ENCODE measurements at regions not wholly inside any gene's neighbourhood (a gene's known extent, or its start where the extent isn't known, plus 50 kb on each side); places are given as distances from the start of the nearest gene placed in this dataset.
"Not testable (repeated sequence)": the region's sequence is repeated elsewhere in the genome, so short reads cannot be mapped to it uniquely, and the experiment has no call there.

DNA sequence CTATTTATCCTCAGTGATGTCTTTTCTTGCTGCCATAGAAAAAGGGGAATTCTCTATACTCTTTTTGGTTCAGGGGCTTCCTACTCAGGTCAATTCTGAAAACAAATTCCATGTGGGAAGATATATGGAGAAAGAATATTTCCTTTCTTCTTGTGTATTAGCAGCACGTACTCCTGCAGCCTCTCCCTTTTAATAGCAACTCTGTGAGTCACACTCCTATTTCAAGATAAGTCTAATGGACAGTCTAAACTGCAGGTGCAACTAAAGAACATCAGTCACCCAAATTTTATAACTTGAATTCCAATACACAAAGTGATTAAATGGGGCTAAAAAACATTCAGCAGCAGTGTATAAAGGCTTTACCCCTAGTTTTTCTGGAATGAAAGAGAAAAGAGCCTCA is 942.2 kb downstream of the CNTNAP5 start:
- no peak for DNase-seq

DNA sequence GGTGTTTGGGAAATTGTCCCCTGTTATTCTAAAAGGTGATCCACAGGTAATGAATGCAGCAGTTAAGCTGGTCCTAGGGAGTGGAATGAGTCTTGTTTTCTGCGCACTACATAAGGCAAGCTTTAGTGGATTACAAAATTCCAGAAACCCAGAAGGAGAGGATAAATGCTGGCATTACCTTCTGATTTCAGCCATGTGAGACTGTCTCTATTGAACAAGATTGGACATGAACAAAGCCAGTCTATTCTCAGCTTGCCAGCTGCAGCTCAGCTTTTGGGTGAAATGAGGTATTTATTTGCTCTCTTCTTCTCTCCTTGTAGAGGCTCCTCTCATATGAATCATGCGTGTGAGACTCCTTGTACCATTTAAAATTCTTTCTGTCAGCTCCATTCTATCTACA is 944.9 kb downstream of the CNTNAP5 start:
- no peak for DNase-seq

GRCh38 chr2:124973396-124973795 is 948.3 kb downstream of the CNTNAP5 start:
- DNase-seq = no peak

DNA sequence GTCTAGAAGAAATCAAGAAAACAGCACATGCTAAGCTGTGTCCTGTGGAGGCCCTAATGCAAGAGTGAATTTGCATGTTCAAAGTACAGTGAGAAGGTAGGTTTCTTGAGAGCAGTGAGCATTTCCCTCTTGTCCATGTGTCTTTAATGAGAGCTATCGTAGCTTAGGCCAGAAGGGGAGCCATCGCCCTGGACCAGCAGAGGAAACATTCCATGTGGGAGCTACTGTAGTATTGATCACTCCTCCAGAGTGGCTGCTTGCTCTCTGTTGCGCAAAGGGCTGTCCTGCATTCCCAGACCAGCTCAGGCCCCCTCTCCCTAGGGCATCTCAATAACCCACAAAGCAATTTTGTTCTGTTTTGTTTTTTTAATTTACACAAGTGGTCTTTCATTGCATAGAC is 950.1 kb downstream of the CNTNAP5 start:
- DNase-seq = no peak

DNA sequence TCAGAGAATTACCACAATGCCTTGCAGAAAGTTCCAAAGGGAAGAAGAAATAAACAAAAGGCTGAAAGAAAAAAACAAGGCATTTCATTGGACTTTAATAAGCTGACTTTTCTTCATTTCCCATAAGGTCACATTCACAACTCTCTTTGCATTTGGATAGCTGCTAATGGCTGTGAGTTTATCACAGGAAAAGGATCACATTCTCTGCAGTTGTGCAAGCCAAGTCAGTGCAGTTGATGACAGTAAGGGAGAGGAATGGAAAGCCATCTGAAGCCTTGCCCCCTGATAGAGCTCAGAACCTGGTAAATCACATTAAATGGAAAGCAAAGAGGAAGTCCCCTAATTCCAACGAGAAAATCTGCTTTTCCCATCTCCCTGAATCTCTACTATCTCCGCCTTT is 950.6 kb downstream of the CNTNAP5 start:
- DNase-seq = no peak

DNA sequence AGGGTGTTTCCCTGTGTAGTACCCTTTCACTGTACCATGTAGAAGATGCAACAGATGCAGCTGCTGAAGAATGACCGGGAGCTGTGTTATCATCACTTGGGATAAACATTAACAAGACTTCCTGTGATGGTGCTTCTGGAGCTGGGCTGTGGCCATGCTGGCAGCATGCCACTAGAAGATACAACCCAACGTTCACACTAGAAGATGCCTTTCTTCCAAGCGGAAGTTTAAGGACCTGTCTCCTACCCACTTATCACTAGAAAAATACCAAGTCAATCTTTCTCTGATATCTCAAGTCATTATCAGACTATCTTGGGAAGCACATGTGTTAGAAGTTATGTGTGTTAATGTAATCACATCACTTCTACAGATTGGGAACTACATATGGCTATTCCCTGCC is 953.5 kb downstream of the CNTNAP5 start:
- no peak for DNase-seq

GRCh38 chr2:124983595-124983994 is 958.5 kb downstream of the CNTNAP5 start:
- no peak for DNase-seq

- DNase-seq = no peak
Observed at GRCh38 chr2:124985270-124985669, 960.2 kb downstream of the CNTNAP5 start.

- DNase-seq = no peak
Observed at GRCh38 chr2:124986136-124986535, 961.0 kb downstream of the CNTNAP5 start.

- not testable (repeated sequence) for DNase-seq
Observed at GRCh38 chr2:124986870-124987269, 961.8 kb downstream of the CNTNAP5 start.

DNA sequence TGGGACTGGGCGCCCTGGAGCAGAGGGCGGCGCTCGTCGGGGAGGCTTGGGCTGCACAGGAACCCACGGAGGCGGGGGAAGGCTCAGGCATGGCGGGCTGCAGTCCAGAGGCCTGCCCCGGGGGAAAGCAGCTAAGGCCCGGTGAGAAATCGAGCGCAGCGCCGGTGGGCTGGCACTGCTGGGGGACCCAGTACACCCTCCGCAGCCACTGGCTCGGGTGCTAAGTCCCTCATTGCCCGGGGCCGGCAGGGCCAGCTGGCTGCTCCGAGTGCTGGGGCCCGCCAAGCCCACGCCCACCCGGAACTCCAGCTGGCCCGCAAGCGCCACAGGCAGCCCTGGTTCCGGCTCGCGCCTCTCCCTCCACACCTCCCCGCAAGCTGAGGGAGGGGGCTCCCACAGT is 962.3 kb downstream of the CNTNAP5 start:
- not testable (repeated sequence) for DNase-seq

DNA sequence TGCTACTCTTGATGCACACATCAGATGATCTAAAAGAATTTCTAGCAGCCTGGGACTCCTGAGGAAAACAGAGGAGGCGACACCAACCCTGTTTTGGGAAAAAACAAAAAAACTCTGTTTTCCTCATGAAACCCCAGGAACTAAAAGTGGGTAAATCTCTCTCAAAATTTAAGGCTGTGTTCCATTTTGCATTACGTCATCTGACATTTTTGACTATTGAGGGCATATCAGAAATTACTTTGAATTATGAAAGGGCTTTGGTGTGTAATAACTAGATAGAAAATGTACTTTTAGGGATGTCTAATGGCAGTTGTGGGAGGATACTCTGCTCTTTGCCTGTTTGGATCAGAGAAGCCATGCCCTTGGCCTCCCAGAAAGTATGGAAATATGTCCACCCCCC is 963.0 kb downstream of the CNTNAP5 start:
- no peak for DNase-seq

GRCh38 chr2:124988794-124989193 is 963.7 kb downstream of the CNTNAP5 start:
- no peak for DNase-seq

- no peak for DNase-seq
Observed at GRCh38 chr2:124993809-124994208, 968.7 kb downstream of the CNTNAP5 start.

DNA sequence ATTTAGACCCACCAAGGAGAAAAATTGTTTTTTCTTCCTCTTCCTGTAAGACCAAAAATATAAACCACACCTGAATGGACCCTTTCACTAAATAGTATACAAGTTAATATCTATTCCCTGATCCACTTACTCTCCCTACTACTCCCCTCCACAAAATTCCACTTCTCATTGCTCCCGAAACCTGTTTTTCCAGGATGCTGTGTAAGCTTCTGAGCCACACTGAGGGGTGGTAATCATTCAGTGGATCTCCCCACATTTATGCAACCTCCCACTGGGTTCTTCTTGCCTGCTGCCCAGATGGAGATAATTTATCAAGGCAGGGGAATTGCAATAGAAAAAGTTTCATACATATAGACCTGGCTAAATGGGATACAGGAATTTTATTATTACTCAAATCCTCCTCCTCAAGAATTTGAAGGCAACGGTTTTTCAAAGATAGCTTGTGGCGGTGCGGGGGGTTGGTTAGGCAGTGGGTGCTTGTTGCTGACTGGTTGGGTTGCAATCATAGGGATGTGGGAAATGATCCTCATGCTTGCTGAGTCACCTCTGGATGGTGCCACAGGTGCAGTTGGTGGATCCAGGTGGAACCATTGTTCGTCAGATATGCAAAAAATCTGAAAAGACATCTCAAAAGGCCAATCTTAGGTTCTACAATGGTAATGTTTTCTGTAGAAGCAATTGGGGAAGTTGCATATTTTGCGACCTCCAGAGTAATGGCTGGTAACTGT is 970.3 kb downstream of the CNTNAP5 start:
- no peak for DNase-seq

DNA sequence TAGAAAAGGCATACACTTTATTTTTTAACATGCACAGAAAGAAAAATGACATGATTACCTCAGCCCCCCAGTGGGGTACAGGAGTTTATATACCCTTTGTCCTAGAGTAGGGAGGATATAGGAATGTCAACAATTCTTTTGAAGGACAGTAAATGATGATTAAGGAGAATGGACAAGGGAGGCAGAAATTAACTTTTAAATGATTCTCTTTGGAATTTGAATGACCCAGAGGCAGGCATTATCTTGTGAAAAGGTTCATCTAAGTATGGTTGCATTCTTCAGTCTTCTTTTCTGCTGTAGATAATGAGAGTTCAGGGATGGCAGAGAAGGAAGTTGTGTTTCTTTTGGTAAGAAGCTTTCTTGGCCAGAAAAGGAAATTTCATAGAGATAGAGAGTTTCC is 971.3 kb downstream of the CNTNAP5 start:
- no peak for DNase-seq

DNA sequence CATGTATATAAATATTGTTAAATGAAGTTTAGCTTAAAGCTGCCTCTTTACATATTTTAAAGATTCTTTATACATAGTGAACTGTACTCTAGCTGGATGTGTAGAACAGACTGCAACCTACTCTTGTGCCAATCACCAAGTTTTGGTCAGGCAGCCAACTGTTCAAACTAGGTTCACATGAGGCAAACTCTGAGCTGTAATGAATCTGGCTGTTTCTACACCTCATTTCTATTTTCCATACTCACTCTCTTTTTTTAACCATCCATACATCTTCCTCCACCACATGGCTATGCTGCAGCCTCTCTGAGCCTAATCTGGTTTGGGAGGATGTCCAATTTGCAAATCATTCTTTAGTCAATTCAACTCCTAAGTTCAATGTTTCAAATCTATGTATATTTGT is 974.8 kb downstream of the CNTNAP5 start:
- no peak for DNase-seq

DNA sequence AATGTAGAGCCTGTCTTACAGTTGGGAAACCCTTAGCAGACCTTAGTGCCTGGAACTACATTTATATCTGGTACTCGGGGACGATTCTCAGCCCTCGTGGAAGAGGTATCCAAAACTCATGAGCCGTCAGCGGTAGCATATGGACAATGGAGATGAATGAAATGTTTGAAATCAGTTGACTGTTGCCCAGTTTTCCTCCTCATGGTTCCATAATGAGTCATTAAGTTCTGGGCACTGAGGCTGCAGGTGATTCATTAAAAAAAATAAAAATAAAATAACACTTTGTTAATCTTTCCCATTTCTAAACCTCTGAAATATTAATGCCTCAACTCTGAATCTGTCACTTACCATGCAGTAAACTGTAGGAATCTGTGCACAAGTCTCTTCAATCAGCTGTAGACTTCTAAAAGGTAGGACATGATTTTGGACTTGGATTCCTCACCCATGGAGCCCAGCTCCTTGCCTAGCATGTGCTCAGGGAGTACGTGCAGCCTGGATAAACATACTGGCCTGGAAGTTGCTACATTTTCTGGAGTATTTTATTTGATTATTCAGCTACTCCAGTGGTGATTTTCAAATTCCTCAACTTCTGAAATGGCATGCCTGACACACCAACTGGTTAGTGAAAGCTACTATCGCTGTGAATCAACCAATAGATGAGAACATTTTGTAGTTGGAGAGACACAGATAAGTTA is 979.2 kb downstream of the CNTNAP5 start:
- no peak for DNase-seq

GRCh38 chr2:125006676-125007075 is 981.6 kb downstream of the CNTNAP5 start:
- no peak for DNase-seq

GRCh38 chr2:125028721-125029120 is 1003.6 kb downstream of the CNTNAP5 start:
- not testable (repeated sequence) for DNase-seq

DNA sequence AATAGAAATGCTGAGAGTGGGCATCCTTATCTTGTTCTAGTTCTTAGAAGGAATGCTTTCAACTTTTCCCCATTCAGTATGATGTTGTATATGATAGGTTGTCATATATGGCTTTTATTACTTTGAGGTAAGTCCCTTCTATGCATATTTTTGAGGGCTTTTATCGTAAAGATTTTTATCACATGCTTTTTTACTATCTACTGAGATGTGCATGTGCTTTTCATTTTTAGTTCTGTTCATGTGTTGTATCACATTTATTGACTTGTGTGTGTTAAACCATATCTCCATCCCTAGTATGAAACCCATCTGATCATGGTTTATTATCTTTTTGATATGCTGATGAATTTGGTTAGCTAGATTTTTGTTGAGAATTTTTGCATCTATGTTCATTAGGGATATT is 1008.8 kb downstream of the CNTNAP5 start:
- DNase-seq = no peak

GRCh38 chr2:125037135-125037653 is 1012.1 kb downstream of the CNTNAP5 start:
- DNase-seq = no peak

- DNase-seq = no peak
Observed at GRCh38 chr2:125041846-125042245, 1016.8 kb downstream of the CNTNAP5 start.

GRCh38 chr2:125042727-125043126 is 1017.6 kb downstream of the CNTNAP5 start:
- no peak for DNase-seq

Data from amniotic stem cell (primary cell).